ENCODE measurements at regions not wholly inside any gene's neighbourhood (a gene's known extent, or its start where the extent isn't known, plus 50 kb on each side); places are given as distances from the start of the nearest gene placed in this dataset.

- DNase-seq (ENCODE audit: low read depth): no peak
- no peak for TF ChIP-seq CTCF (conservative IDR thresholded peaks at IDR 0.05; ENCODE audit: low read depth, low read length)
Measured at GRCh38 chr5:128627939-128628338, 89.9 kb upstream of the FBN2 start.

GRCh38 chr5:128629157-128629556 lies 91.1 kb upstream of the FBN2 start:
- TF ChIP-seq CTCF (conservative IDR thresholded peaks at IDR 0.05; ENCODE audit: low read depth, low read length): no peak
- no peak for DNase-seq (ENCODE audit: low read depth)

More at GRCh38 chr5:128627939-128628338, 89.9 kb upstream of the FBN2 start:
- no peak overlapping the region for H3K4me3 ChIP-seq (ENCODE audit: low read depth, low read length)

GRCh38 chr5:128630121-128630520 lies 92.1 kb upstream of the FBN2 start:
- no peak for DNase-seq (ENCODE audit: low read depth)
- TF ChIP-seq CTCF (conservative IDR thresholded peaks at IDR 0.05; ENCODE audit: low read depth, low read length): no peak
- no peak overlapping the region for H3K4me3 ChIP-seq (ENCODE audit: low read depth, low read length)

More at GRCh38 chr5:128629157-128629556, 91.1 kb upstream of the FBN2 start:
- no peak overlapping the region for H3K4me3 ChIP-seq (ENCODE audit: low read depth, low read length)

GRCh38 chr5:128631771-128632170 lies 93.7 kb upstream of the FBN2 start:
- no peak for DNase-seq (ENCODE audit: low read depth)
- no peak for TF ChIP-seq CTCF (conservative IDR thresholded peaks at IDR 0.05; ENCODE audit: low read depth, low read length)
- no peak overlapping the region for H3K4me3 ChIP-seq (ENCODE audit: low read depth, low read length)

- H3K4me3 ChIP-seq (ENCODE audit: low read depth, low read length): no peak overlapping the region
- no peak for TF ChIP-seq CTCF (conservative IDR thresholded peaks at IDR 0.05; ENCODE audit: low read depth, low read length)
- peak; percentile 39 for DNase-seq (ENCODE audit: low read depth)
Measured at GRCh38 chr5:128632264-128632663, 94.2 kb upstream of the FBN2 start.

GRCh38 chr5:128633901-128634300 lies 95.9 kb upstream of the FBN2 start:
- DNase-seq (ENCODE audit: low read depth): no peak

More at GRCh38 chr5:128633901-128634300, 95.9 kb upstream of the FBN2 start:
- TF ChIP-seq CTCF (conservative IDR thresholded peaks at IDR 0.05; ENCODE audit: low read depth, low read length): no peak
- H3K4me3 ChIP-seq (ENCODE audit: low read depth, low read length): no peak overlapping the region

All from choroid plexus epithelial cell (primary cell).